ENCODE measurements at regions not wholly inside any gene's neighbourhood (a gene's known extent, or its start where the extent isn't known, plus 50 kb on each side); places are given as distances from the start of the nearest gene placed in this dataset.

- TF ChIP-seq CTCF (conservative IDR thresholded peaks at IDR 0.05; ENCODE audit: low read length): no peak
- no peak for TF ChIP-seq EZH2phosphoT487 (IDR thresholded peaks at IDR 0.05; ENCODE audit: borderline replicate concordance)
Observed at GRCh38 chr2:38448692-38449410, 71.8 kb upstream of the ATL2 start.
